SH-SY5Y (cell line): ENCODE measurements at regions not wholly inside any gene's neighbourhood (a gene's known extent, or its start where the extent isn't known, plus 50 kb on each side); places are given as distances from the start of the nearest gene placed in this dataset.
A peak's percentile ranks its signal among the peaks of the same experiment; 100 is the strongest.

ENCODE experiments used
- GATA2 ChIP-seq: IDR thresholded peaks from 2 replicates; pipeline ENCODE4 v1.6.1; 2011; ENCODE audit warnings: mild to moderate bottlenecking, low read depth, low read length
- GATA3 ChIP-seq: IDR thresholded peaks from 2 replicates; pipeline ENCODE4 v1.6.1; 2011; ENCODE audit warnings: low read depth, mild to moderate bottlenecking, low read length, moderate library complexity

GRCh38 chr2:16952368-16952767 lies 286.7 kb upstream of the CYRIA start:
- TF ChIP-seq GATA2: no peak
- no peak for TF ChIP-seq GATA3

DNA sequence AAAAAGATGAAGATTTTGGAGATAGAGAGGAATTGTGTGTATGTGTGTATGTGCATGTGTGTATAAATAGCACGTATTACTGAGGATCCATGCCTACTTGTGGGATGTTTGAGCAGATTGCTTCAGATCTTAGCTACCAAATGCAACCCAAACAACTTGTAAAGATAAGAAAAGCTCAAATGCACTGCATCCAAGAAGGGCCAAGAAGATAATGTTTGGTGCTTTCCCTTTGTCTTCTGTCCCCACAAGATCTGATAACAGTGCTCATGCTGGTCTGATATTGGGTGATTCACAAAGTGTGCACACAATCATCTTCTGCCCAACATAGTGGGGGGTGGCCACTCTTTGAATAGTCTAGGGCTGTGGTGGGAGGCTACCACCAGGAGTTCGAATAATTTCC lies 284.8 kb upstream of the CYRIA start:
- no peak for TF ChIP-seq GATA3
- TF ChIP-seq GATA2: no peak

DNA sequence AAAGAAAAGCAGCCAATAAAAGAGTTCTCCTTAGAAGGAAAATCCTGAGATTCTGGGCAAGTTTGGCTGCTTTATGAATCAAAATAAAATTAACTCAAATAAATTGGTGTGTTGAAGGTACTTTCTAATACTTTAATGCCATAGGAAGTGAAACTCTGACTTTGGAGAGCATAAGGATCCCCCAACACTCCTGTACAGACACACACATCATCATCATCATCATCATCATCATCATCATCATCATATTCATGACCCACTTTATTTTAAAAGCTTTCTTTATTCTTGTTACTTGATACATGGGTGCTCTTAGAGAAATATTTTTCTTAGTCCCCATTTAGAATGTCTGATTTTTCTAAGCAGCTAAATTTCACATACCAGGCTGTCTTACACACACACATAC lies 283.1 kb upstream of the CYRIA start:
- TF ChIP-seq GATA2 (no peak), GATA3 (no peak)

DNA sequence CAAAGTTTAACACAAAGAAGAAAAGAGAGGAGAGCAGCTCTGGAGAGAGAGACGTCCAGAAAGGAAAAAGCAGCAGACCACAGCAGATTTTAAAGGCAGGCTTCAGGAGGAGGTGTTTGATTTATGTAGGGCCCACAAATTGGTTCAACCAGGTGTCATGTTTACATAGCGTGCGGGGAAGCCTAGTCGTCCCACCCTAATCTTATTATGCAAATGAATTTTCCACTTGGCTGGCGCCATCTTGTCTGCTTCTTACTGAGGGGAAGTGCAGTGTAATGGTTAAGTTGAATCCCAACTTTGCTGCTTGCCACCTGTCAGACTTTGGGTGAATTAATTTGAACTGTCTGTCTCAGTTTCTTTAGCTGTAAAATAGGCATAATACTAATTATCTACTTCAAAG lies 282.4 kb upstream of the CYRIA start:
- TF ChIP-seq GATA2: no peak
- TF ChIP-seq GATA3: no peak

- TF ChIP-seq GATA2 (no peak), GATA3 (no peak)
These were observed 277.8 kb upstream of the CYRIA start for GRCh38 chr2:16943279-16943958.

DNA sequence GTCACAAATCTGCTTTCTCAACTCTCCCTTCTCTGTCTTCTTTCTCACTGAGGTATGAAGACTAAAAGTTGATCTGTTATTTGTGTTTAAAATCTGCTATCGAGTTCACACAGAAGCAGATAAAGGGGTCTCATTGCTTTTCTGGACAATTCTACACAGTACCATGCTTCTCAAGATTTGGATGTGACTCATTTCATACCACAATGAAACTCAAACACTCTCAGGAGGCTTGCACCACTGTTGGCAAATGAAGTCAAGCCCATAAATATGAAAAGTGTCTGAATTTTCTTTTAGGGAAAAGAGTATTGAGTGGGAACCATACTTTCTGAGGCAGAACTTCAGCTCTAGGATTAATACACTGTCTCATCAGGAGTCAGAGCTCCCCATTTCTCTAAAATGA lies 274.6 kb upstream of the CYRIA start:
- TF ChIP-seq GATA3: no peak
- no peak for TF ChIP-seq GATA2

GRCh38 chr2:16939771-16940170 lies 274.1 kb upstream of the CYRIA start:
- TF ChIP-seq GATA3 (no peak), GATA2 (no peak)

GRCh38 chr2:16933355-16933754 lies 267.7 kb upstream of the CYRIA start:
- TF ChIP-seq GATA2 (peak; percentile 55), GATA3 (peak; percentile 77)

DNA sequence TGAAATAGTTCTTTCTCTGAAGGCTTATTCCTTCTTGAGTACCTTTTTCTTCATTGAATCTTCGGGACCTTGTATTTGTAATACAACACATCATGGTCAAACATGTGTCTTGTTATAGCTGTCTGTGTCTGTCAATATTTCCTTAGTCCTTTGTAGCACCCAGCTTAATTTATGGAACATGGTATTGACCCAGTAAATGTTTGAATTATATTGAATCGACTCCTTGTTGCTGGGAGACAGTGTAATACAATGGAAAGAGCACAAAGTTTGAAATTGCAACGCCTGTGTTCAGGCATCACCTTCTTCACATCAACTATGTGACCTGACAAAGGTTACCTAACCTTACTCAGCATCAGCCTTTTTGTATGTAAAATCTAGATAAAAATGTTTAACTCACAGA lies 267.2 kb upstream of the CYRIA start:
- TF ChIP-seq GATA2: no peak

- TF ChIP-seq GATA2: no peak
- no peak for TF ChIP-seq GATA3
These were observed 265.8 kb upstream of the CYRIA start for GRCh38 chr2:16931441-16931840.

- TF ChIP-seq GATA2: no peak
- no peak for TF ChIP-seq GATA3
These were observed 261.8 kb upstream of the CYRIA start for GRCh38 chr2:16927398-16927797.

- TF ChIP-seq GATA3: no peak
- TF ChIP-seq GATA2: no peak
These were observed 259.5 kb upstream of the CYRIA start for GRCh38 chr2:16925145-16925544.

DNA sequence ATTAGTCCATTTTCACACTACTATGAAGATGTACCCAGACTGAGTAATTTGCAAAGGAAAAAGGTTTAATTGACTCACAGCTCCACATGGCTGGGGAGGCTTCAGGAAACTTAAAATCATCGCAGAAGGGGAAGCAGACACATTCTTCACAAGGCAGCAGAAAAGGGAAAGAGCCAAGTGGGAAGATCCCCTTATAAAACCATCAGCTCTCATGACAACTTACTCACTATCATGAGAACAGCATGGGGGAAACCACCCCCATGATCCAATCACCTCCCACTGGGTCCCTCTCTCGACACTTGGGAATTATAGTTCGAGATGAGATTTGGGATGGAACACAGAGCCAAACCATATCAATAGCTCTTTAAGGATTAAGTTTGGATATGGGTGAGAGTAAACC lies 246.1 kb upstream of the CYRIA start:
- no peak for TF ChIP-seq GATA2

DNA sequence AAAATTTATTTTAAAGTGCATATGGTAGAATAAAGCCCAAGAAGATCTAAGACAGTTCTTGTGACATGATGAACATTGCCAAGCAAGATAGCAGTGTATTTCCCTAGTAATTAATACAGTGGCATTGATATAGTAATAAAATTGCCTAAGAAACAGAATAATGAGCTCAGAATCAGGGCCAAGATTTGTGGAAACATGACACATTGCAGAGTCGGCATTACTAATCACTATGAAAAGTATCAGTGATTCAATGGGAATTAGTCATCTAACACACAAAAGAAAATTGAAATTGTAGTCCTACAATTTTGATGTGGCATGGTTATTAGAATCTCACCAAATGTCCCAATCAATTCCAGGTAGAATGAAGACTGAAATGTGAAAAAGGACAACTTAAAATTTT lies 243.0 kb upstream of the CYRIA start:
- TF ChIP-seq GATA3 (no peak), GATA2 (no peak)

DNA sequence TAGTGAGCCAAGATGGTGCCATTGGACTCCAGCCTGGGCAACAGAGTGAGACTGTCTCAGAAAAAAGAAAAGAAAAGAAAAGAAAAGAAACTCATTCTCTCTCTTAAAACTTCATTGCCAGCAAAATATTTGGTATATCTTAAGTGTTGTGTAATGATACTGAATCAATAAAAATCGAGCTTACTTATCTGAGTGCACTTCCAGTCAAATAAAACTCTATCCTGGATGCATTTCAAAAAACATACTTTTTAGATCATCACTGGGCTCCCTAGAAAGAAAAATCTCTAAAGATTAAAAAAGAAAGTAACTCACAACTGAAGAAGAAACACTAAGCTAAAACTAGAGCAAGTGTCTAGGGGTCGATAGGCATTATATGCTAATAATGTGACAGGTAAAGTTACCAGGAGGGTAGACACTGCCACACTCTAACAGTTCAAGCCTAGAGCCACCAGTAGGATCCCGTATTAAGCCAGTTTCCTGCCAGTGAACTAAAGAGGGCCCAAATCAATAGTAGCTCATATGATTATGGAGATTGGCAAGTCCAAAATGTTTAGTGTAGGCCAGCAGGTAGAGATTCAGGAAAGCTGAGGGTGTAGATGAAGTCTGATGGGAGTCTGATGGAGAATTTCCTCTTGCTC lies 242.1 kb upstream of the CYRIA start:
- TF ChIP-seq GATA3: no peak
- no peak for TF ChIP-seq GATA2
